Hepatic stellate cell (primary cell): ENCODE measurements at regions not wholly inside any gene's neighbourhood (a gene's known extent, or its start where the extent isn't known, plus 50 kb on each side); places are given as distances from the start of the nearest gene placed in this dataset.
A peak's percentile ranks its signal among the peaks of the same experiment; 100 is the strongest.
"Not testable (repeated sequence)": the region's sequence is repeated elsewhere in the genome, so short reads cannot be mapped to it uniquely, and the experiment has no call there.

Source experiments
- DNase-seq: peaks from one replicate; pipeline ENCODE4 v3.0.0; 2011; ENCODE audit warnings: low spot score

- peak; percentile 71 for DNase-seq
Measured at GRCh38 chr7:101743241-101743994, 74.0 kb upstream of the CUX1 start.

- no peak for DNase-seq
Measured at GRCh38 chr7:101743995-101744360, 73.4 kb upstream of the CUX1 start.

- DNase-seq: no peak
Measured at GRCh38 chr7:101744588-101744987, 72.8 kb upstream of the CUX1 start.

GRCh38 chr7:101746314-101746713 lies 71.1 kb upstream of the CUX1 start:
- DNase-seq: no peak

- DNase-seq: no peak
Measured at GRCh38 chr7:101747053-101747878, 70.2 kb upstream of the CUX1 start.

GRCh38 chr7:101747879-101748345 lies 69.5 kb upstream of the CUX1 start:
- DNase-seq: no peak

GRCh38 chr7:101749891-101750290 lies 67.5 kb upstream of the CUX1 start:
- no peak for DNase-seq

GRCh38 chr7:101753316-101753715 lies 64.1 kb upstream of the CUX1 start:
- no peak for DNase-seq

GRCh38 chr7:101754424-101755159 lies 62.8 kb upstream of the CUX1 start:
- DNase-seq: peak; percentile 35

GRCh38 chr7:101757879-101758278 lies 59.5 kb upstream of the CUX1 start:
- no peak for DNase-seq

- DNase-seq: not testable (repeated sequence)
Measured at GRCh38 chr7:101758519-101758918, 58.9 kb upstream of the CUX1 start.

- DNase-seq: no peak
Measured at GRCh38 chr7:101764221-101764620, 53.2 kb upstream of the CUX1 start.

GRCh38 chr7:101767544-101767943 lies 49.9 kb upstream of the CUX1 start:
- no peak for DNase-seq
